Stimulated activated CD8-positive, alpha-beta memory T cell treated with anti-CD3 and anti-CD28 coated beads, Interleukin-15, amount 100 ng/mL, for 24 hours (primary cell): ENCODE measurements at regions not wholly inside any gene's neighbourhood (a gene's known extent, or its start where the extent isn't known, plus 50 kb on each side); places are given as distances from the start of the nearest gene placed in this dataset.
"Not testable (repeated sequence)": the region's sequence is repeated elsewhere in the genome, so short reads cannot be mapped to it uniquely, and the experiment has no call there.

Experiments
- DNase-seq: peaks from one replicate; pipeline ENCODE4 v3.0.0-alpha.2; 2020; ENCODE audit warnings: low read depth

GRCh38 chr16:29182501-29182900, 197.6 kb downstream of the LAT start:
- DNase-seq, result no peak

- not testable (repeated sequence) for DNase-seq
Measured at GRCh38 chr16:29181921-29182411, 197.1 kb downstream of the LAT start.

DNA sequence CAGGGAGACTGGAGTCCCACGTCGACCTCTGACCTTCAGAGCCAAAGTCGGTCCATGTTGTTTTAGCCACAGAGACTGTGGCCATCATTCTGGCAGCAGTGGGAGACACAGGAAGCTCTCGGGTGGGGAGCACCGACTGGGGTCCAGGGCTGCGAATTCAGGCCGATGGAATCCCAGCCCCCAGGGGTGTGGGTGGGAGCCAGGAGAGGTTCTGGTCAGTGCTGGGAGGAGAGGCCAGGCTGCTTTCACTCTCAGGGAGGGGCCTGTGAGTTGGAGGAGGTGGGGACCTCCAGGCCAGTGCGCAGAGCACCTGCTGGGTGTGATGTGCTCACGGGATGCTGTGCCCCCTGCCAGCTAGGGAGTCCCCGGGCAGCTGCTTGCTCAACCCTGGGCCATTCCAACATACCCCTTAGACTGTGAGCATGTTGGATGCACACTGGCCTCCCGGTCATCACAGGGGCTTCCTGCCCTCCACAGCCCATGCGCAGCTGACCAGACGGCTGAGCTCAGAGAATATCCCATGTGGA, 196.5 kb downstream of the LAT start:
- DNase-seq, result not testable (repeated sequence)

DNA sequence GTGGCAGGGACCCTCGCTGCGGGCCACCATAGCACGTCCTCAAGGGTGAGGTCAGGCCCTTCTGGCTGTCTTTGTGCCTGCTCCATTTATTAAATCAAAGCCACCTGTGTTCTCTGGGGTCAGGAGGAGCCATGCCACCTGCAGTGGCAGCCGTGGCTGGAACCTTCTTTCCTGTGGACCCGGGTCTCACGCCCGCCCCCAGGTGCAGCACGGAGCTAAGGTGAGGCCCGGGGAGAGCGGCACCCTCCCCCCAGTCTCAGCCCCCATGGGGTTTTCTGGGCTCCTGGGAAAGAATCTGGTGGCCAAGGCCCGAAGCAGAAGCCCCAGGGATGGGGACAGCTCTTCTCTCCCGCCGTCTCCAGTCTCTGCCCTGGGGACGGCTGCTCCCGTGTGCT, 195.4 kb downstream of the LAT start:
- not testable (repeated sequence) for DNase-seq

GRCh38 chr16:29179401-29180205, 194.8 kb downstream of the LAT start:
- not testable (repeated sequence) for DNase-seq

DNA sequence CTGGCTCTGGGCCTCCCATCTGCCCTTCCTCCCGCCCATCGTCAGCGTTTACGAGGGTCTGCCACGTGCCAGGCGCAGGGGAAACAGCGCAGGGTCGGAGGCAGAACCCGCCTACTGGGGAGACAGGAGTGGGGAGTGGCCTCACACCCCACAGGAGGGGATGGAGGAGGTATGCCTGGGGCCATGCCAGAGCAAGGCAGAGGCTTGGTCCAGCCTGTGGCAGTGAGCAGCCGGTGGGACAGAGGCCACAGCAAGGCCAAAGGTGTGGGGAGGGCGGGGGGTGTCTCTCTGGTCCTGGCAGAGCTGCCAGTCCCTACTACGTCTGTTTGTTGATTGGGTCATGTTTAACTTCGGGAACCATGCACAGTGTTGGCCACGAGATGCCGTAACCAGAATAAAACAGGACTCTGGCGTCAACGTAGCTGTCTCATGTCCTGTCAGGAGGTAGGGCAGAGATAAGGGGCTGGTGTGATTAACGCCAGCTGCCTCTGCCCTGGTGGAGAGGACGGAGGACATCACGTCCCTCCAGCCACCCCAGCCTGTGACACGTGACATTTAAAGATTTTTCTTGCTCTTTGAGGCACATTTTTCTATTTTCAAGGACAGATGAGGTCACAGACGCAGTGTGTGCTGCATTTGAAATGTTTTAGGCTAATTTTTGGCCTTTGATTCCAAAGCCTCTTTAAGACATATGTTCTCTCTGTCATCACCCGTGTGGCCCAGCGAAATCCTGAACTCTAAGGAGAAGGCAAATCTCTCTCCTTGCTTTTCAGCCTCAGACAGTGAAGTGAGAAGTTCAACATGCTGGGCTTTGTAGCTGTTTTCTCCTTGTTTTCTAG, 193.3 kb downstream of the LAT start:
- not testable (repeated sequence) for DNase-seq

DNA sequence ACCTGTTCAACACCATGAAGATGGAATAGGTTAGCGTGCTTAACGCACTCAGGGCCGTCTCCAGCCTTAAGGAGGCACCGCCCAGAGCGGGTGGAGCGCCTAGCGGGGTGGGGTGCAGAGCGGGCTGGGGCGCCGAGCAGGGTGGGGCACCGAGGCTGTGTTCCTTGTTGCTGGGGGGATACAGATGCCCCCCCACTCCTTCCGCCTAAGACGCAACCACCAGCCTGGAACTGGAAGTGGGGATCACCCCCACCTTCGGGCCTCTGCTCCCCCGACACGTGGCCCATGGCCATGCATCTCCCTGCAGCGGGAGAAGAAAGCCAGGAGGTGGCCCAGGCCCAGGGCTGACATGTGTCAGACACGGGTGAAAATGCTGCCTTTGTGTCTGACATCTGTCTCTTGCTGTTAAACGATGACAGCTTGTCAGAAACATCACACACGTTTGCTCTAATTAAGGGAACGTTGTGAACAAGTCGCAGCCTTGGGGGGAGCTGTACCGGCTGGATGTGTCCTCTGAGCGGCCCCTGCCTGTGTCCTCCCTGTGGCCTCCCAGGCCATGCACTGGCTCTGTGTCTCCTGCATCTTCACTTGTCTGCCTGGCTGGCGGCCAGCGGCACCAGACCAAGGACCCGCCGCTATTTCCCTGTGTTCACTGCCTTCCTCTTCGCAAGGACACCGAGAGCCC, 192.5 kb downstream of the LAT start:
- not testable (repeated sequence) for DNase-seq

DNA sequence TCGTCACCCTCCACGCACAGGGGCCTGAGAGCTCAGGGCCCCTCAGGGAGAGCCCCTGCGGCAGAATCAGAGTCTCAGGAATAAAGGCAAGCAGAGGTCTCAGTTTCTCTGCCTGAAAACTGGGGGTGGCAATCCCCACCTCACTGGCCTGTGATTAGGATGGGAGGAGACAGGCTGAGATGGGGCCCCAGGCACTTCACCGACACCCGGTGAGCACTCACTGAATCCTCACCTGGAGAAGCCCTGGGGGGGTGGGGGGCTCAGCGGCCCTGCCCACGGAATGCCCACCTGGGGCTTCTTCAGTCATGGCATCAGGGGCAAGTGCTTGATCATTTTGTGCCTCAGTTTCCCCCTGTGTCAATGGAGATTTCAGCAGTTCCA, 192.0 kb downstream of the LAT start:
- DNase-seq, result not testable (repeated sequence)

- not testable (repeated sequence) for DNase-seq
Measured at GRCh38 chr16:29176154-29176470, 191.3 kb downstream of the LAT start.

- not testable (repeated sequence) for DNase-seq
Measured at GRCh38 chr16:29175411-29176153, 190.7 kb downstream of the LAT start.

GRCh38 chr16:29173371-29174305, 188.8 kb downstream of the LAT start:
- not testable (repeated sequence) for DNase-seq

DNA sequence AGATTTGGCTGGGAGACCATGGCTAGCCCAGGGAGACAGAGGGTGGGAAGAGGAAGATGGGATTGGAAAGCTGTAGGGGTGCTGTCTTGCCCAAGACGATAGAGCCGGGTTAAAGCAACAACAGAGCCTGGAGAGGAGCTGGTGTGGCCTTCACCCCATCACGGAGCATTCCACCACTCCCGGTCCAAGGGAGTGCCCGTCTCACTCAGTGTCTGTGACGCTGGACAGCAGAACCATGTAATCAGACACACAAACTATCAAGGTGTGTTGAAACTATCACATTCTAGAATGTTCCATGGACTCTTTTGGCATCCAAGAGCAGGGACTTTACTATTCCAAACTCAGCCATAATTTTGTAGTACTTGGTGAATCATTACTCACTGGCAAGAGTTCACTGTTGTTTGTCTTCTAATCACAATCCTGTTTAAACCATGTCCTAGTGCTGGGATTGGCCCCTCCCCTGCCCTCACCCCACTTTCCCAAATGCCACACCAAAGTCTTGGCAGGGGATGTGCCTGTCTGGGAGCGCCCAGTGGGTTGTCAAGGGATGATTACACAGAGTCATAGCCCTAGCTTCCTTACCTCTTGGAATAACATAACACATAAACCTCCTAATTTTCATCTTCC, 187.4 kb downstream of the LAT start:
- DNase-seq, result not testable (repeated sequence)

DNA sequence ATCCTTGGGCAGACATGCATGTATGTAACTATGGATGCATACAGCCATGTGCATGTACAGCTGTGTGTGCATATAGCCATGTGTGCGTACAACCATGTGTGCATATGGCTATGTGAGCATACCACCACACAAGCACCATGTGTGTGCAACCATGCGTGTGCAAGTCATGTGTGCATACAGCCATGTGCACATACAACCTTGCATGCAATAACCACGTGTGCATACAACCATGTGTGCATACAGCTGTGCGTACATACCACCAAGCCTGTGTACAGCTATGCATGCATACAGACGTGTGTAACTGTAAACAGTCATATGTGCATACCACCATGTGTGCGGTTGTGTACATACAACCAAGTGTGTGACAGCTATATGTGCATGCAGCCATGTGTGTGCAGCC, 186.4 kb downstream of the LAT start:
- not testable (repeated sequence) for DNase-seq

GRCh38 chr16:29170393-29171119, 185.7 kb downstream of the LAT start:
- DNase-seq, result not testable (repeated sequence)

DNA sequence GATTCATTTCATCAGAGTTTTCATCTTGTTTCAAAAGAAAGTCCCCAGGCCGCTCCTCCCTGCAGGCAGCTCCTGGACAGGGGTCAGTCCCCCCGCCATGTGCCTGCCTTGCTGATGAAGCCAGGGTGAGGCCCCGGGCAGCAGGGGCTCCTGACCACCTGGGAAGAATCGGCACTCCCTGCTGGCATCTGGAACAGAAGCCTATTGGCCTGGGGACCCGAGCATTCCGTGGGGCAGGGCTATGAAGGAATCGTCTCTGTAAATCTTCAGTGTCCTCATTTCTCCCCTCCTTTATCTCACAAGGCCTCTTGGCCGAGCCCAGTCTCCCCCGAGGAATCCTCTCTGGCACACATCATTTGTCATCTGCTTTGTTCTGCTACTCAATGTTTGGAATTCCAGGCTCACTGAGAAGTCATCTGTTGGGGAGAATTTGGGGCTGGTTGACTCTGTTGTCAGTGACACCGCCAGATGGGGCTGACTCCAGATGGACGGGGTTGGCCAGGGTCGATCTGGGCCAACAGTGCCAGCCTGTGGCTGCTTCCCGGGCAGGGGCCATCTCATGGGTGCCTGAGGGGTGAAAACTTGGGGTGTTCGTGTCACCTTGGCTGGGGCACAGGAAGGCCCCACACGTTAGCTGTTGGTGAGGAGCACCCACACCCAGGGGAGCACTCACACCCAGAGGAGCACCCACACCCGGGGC, 184.6 kb downstream of the LAT start:
- not testable (repeated sequence) for DNase-seq

- DNase-seq, result not testable (repeated sequence)
Measured at GRCh38 chr16:29168515-29169259, 183.8 kb downstream of the LAT start.

GRCh38 chr16:29164442-29165089, 179.7 kb downstream of the LAT start:
- DNase-seq, result not testable (repeated sequence)
